ENCODE measurements at regions not wholly inside any gene's neighbourhood (a gene's known extent, or its start where the extent isn't known, plus 50 kb on each side); places are given as distances from the start of the nearest gene placed in this dataset.

GRCh38 chr3:168493412-168494205, 397.9 kb upstream of the GOLIM4 start:
- no peaks in the 10 kb centered on the region for H3K36me3 ChIP-seq (ENCODE audit: low read length)
- no peaks in the 10 kb centered on the region for H3K9me3 ChIP-seq (ENCODE audit: insufficient read depth, low read length)
- no peaks in the 10 kb centered on the region for H3K79me2 ChIP-seq (ENCODE audit: insufficient read depth, low read length)
- H3K9me2 ChIP-seq (replicated peaks; ENCODE audit: insufficient read depth, low read length) = no peaks in the 10 kb centered on the region
- no peak overlapping the region for H3K9ac ChIP-seq (ENCODE audit: low read length)
- no peak overlapping the region for H3K4me3 ChIP-seq (ENCODE audit: insufficient read depth, low read length, poor library complexity, severe bottlenecking)
- no peak for TF ChIP-seq EZH2phosphoT487 (conservative IDR thresholded peaks at IDR 0.05; ENCODE audit: low read length)
- no peak for TF ChIP-seq CTCF (IDR thresholded peaks at IDR 0.05; ENCODE audit: insufficient read depth, low read length, poor library complexity, severe bottlenecking)
- H3K27ac ChIP-seq (ENCODE audit: low read depth, low read length) = no peak overlapping the region
- no peak overlapping the region for H2AFZ ChIP-seq (ENCODE audit: low read depth, low read length, severe bottlenecking)
- no peaks in the 10 kb centered on the region for H4K20me1 ChIP-seq (ENCODE audit: low read depth, low read length)
- H3K4me2 ChIP-seq (ENCODE audit: low read depth, low read length, poor library complexity, severe bottlenecking) = no peak overlapping the region
- no peaks in the 10 kb centered on the region for H3F3A ChIP-seq (ENCODE audit: insufficient read depth)
- H3K27me3 ChIP-seq (ENCODE audit: low read length) = no peaks in the 10 kb centered on the region; the same call in 1 of the 2 replicates

- Histone ChIP-seq H3K9me2 (replicated peaks; ENCODE audit: insufficient read depth, low read length) (no peaks in the 10 kb centered on the region), H3K27me3 (ENCODE audit: low read length) (no peaks in the 10 kb centered on the region; the same call in 1 of the 2 replicates), H3K27ac (ENCODE audit: low read depth, low read length) (no peak overlapping the region), H4K20me1 (ENCODE audit: low read depth, low read length) (no peaks in the 10 kb centered on the region), H3K9ac (ENCODE audit: low read length) (no peak overlapping the region), H2AFZ (ENCODE audit: low read depth, low read length, severe bottlenecking) (no peak overlapping the region), H3K4me2 (ENCODE audit: low read depth, low read length, poor library complexity, severe bottlenecking) (no peak overlapping the region), H3K79me2 (ENCODE audit: insufficient read depth, low read length) (no peaks in the 10 kb centered on the region), H3F3A (ENCODE audit: insufficient read depth) (no peaks in the 10 kb centered on the region), H3K4me3 (ENCODE audit: insufficient read depth, low read length, poor library complexity, severe bottlenecking) (no peak overlapping the region), H3K9me3 (ENCODE audit: insufficient read depth, low read length) (no peaks in the 10 kb centered on the region), H3K36me3 (ENCODE audit: low read length) (no peaks in the 10 kb centered on the region)
- TF ChIP-seq EZH2phosphoT487 (conservative IDR thresholded peaks at IDR 0.05; ENCODE audit: low read length) = no peak
- TF ChIP-seq CTCF (IDR thresholded peaks at IDR 0.05; ENCODE audit: insufficient read depth, low read length, poor library complexity, severe bottlenecking) = no peak
Measured at GRCh38 chr3:168490981-168491380, 395.3 kb upstream of the GOLIM4 start.

GRCh38 chr3:168489301-168489700, 393.6 kb upstream of the GOLIM4 start:
- Histone ChIP-seq H4K20me1 (ENCODE audit: low read depth, low read length) (no peaks in the 10 kb centered on the region), H3K9ac (ENCODE audit: low read length) (no peak overlapping the region), H3K4me3 (ENCODE audit: insufficient read depth, low read length, poor library complexity, severe bottlenecking) (no peak overlapping the region), H2AFZ (ENCODE audit: low read depth, low read length, severe bottlenecking) (no peak overlapping the region), H3K79me2 (ENCODE audit: insufficient read depth, low read length) (no peaks in the 10 kb centered on the region), H3K27me3 (ENCODE audit: low read length) (no peaks in the 10 kb centered on the region; the same call in 1 of the 2 replicates), H3K9me3 (ENCODE audit: insufficient read depth, low read length) (no peaks in the 10 kb centered on the region), H3K9me2 (replicated peaks; ENCODE audit: insufficient read depth, low read length) (no peaks in the 10 kb centered on the region), H3K27ac (ENCODE audit: low read depth, low read length) (no peak overlapping the region), H3K4me2 (ENCODE audit: low read depth, low read length, poor library complexity, severe bottlenecking) (no peak overlapping the region), H3K36me3 (ENCODE audit: low read length) (no peaks in the 10 kb centered on the region), H3F3A (ENCODE audit: insufficient read depth) (no peaks in the 10 kb centered on the region)
- TF ChIP-seq EZH2phosphoT487 (conservative IDR thresholded peaks at IDR 0.05; ENCODE audit: low read length) (no peak), CTCF (IDR thresholded peaks at IDR 0.05; ENCODE audit: insufficient read depth, low read length, poor library complexity, severe bottlenecking) (no peak)
